ENCODE measurements at regions not wholly inside any gene's neighbourhood (a gene's known extent, or its start where the extent isn't known, plus 50 kb on each side); places are given as distances from the start of the nearest gene placed in this dataset.

GRCh38 chr6:168826078-168826390 lies 385.1 kb downstream of the SMOC2 start:
- TF ChIP-seq ZNF384 (IDR thresholded peaks at IDR 0.05): no peak
- TF ChIP-seq BHLHE40 (IDR thresholded peaks at IDR 0.05; ENCODE audit: borderline replicate concordance): no peak
- TF ChIP-seq FOXA1 (IDR thresholded peaks at IDR 0.05): no peak
- TF ChIP-seq FOXM1 (IDR thresholded peaks at IDR 0.05; ENCODE audit: borderline replicate concordance): no peak
- no peak for TF ChIP-seq NFRKB (IDR thresholded peaks at IDR 0.05)
- CTCF ChIA-PET: no interaction called here
- DNase-seq (ENCODE audit: extremely low spot score): no peak
- POLR2A ChIA-PET: no interaction called here

GRCh38 chr6:168825226-168826077 lies 384.5 kb downstream of the SMOC2 start:
- ChIA-PET POLR2A (no interaction called here), CTCF (no interaction called here)
- TF ChIP-seq, protein P1, sequence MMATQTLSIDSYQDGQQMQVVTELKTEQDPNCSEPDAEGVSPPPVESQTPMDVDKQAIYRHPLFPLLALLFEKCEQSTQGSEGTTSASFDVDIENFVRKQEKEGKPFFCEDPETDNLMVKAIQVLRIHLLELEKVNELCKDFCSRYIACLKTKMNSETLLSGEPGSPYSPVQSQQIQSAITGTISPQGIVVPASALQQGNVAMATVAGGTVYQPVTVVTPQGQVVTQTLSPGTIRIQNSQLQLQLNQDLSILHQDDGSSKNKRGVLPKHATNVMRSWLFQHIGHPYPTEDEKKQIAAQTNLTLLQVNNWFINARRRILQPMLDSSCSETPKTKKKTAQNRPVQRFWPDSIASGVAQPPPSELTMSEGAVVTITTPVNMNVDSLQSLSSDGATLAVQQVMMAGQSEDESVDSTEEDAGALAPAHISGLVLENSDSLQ (IDR thresholded peaks at IDR 0.05): no peak
- TF ChIP-seq NFRKB (IDR thresholded peaks at IDR 0.05) (no peak), FOXA1 (IDR thresholded peaks at IDR 0.05) (no peak), SP1 (IDR thresholded peaks at IDR 0.05) (no peak), SUZ12 (IDR thresholded peaks at IDR 0.05) (no peak), L3MBTL2 (conservative IDR thresholded peaks at IDR 0.05) (no peak), CTBP1 (IDR thresholded peaks at IDR 0.05; ENCODE audit: borderline replicate concordance) (no peak), FOXM1 (IDR thresholded peaks at IDR 0.05; ENCODE audit: borderline replicate concordance) (no peak), TARDBP (IDR thresholded peaks at IDR 0.05) (no peak), BHLHE40 (IDR thresholded peaks at IDR 0.05; ENCODE audit: borderline replicate concordance) (no peak), LEF1 (IDR thresholded peaks at IDR 0.05; ENCODE audit: borderline replicate concordance) (no peak), FOXK2 (IDR thresholded peaks at IDR 0.05) (no peak)

DNA sequence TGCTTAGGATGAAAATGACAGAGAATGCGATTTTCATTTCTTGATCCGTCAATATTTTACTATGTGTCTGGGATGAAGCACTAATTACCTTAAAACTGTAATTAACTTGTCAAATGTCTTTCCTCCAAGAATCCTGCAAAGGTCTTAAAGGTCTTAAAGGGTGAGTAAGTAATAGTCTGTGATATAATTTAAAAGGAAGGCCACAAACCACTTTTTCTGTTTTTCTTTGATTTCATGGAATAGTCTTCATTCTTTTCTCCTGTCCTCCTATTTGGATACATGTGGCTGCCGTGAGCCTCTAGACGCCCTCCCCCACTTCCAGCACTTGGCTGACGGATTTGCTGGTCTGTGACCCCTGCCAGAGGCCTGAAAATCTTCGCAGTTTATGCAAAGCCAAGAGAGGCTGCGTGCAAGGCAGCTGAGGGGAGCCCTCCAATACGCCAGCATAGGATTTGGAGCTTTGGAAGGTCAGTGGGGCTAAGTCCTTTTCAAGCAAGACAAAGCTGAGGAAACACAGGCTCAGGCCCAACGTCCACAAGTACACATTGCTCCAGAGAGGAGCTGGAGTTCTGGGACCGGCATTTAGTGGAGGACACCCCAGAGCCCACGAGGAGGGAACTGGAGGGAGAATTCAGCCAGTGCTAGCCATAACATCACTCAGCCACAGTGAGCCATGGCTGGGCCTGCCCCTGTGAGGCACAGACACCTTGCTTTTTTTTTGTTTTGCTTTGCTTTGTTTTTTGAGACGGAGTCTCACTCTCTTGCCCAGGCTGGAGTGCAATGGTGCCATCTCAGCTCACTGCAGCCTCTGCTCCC lies 382.6 kb downstream of the SMOC2 start:
- POLR2A ChIA-PET: no interaction called here
- no peak for DNase-seq (ENCODE audit: extremely low spot score)
- TF ChIP-seq HDGF (IDR thresholded peaks at IDR 0.05; ENCODE audit: borderline replicate concordance) (no peak), TARDBP (IDR thresholded peaks at IDR 0.05) (no peak), LEF1 (IDR thresholded peaks at IDR 0.05; ENCODE audit: borderline replicate concordance) (no peak)
- TF ChIP-seq, protein P1 (IDR thresholded peaks at IDR 0.05): no peak
- CTCF ChIA-PET: no interaction called here

More at GRCh38 chr6:168825226-168826077, 384.5 kb downstream of the SMOC2 start:
- no peak for DNase-seq (ENCODE audit: extremely low spot score)

DNA sequence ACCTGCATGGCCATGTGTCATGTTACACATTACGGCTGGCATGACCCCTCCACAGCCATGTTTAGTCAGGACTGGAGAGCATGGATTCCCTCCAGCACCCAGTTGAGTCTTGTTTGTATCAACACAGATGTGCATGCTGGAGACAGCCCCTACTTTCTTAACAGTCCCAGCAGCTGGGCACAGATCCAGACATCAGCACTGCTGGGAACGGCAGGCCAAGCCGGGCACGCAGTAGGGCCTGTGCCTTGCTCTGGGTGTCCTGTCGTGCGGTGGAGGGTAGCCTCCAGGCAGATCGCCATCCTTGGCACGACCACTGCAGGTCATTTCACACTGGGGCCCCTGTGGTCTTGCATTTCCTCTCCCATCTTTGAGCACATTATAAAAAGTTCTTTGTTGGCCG lies 381.4 kb downstream of the SMOC2 start:
- ChIA-PET CTCF (no interaction called here), POLR2A (no interaction called here)
- TF ChIP-seq HDGF (IDR thresholded peaks at IDR 0.05; ENCODE audit: borderline replicate concordance): no peak
- TF ChIP-seq CTBP1 (IDR thresholded peaks at IDR 0.05; ENCODE audit: borderline replicate concordance): no peak
- no peak for TF ChIP-seq SUZ12 (IDR thresholded peaks at IDR 0.05)
- no peak for TF ChIP-seq SP1 (IDR thresholded peaks at IDR 0.05)
- TF ChIP-seq LEF1 (IDR thresholded peaks at IDR 0.05; ENCODE audit: borderline replicate concordance): no peak
- TF ChIP-seq NFRKB (IDR thresholded peaks at IDR 0.05): no peak
- no peak for DNase-seq (ENCODE audit: extremely low spot score)

DNA sequence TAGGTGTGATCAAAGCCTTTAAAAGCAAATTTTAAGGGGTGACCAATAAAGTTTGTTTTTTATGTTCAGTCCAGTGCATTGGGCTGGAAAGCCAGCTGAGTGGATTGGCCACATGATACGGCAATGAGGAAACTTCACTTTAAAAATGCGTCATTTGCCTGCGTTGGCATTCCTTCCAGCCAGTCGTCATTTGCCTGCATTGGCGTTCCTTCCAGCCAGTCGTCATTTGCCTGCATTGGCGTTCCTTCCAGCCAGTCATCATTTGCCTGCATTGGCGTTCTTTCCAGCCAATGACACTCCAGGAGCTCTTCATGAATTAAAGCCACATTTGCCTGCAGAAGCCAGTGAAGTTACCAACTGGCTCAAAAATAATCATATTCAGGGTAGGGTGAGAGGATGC lies 378.6 kb downstream of the SMOC2 start:
- CTCF ChIA-PET: no interaction called here
- no peak for DNase-seq (ENCODE audit: extremely low spot score)
- TF ChIP-seq FOXA1 (IDR thresholded peaks at IDR 0.05): no peak
- TF ChIP-seq HDGF (IDR thresholded peaks at IDR 0.05; ENCODE audit: borderline replicate concordance): no peak
- TF ChIP-seq ELF4 (IDR thresholded peaks at IDR 0.05): no peak
- no peak for TF ChIP-seq SUZ12 (IDR thresholded peaks at IDR 0.05)
- no peak for TF ChIP-seq ZNF384 (IDR thresholded peaks at IDR 0.05)
- no peak for TF ChIP-seq LEF1 (IDR thresholded peaks at IDR 0.05; ENCODE audit: borderline replicate concordance)
- TF ChIP-seq CTBP1 (IDR thresholded peaks at IDR 0.05; ENCODE audit: borderline replicate concordance): no peak
- no peak for TF ChIP-seq FOXK2 (IDR thresholded peaks at IDR 0.05)
- TF ChIP-seq FOXM1 (IDR thresholded peaks at IDR 0.05; ENCODE audit: borderline replicate concordance): no peak
- no peak for TF ChIP-seq BHLHE40 (IDR thresholded peaks at IDR 0.05; ENCODE audit: borderline replicate concordance)
- TF ChIP-seq TARDBP (IDR thresholded peaks at IDR 0.05): no peak
- no peak for TF ChIP-seq ARNT (IDR thresholded peaks at IDR 0.05)
- no peak for TF ChIP-seq L3MBTL2 (conservative IDR thresholded peaks at IDR 0.05)
- TF ChIP-seq, protein P1 (IDR thresholded peaks at IDR 0.05): no peak
- no peak for TF ChIP-seq NFRKB (IDR thresholded peaks at IDR 0.05)
- POLR2A ChIA-PET: no interaction called here

GRCh38 chr6:168817558-168818159 lies 376.7 kb downstream of the SMOC2 start:
- ChIA-PET CTCF (no interaction called here), POLR2A (no interaction called here)
- DNase-seq (ENCODE audit: extremely low spot score): no peak
- TF ChIP-seq FOXK2 (IDR thresholded peaks at IDR 0.05) (no peak), SUZ12 (IDR thresholded peaks at IDR 0.05) (no peak), LEF1 (IDR thresholded peaks at IDR 0.05; ENCODE audit: borderline replicate concordance) (no peak), ZNF384 (IDR thresholded peaks at IDR 0.05) (no peak), ELF4 (IDR thresholded peaks at IDR 0.05) (no peak), SP1 (IDR thresholded peaks at IDR 0.05) (no peak), L3MBTL2 (conservative IDR thresholded peaks at IDR 0.05) (no peak), FOXM1 (IDR thresholded peaks at IDR 0.05; ENCODE audit: borderline replicate concordance) (no peak), TARDBP (IDR thresholded peaks at IDR 0.05) (no peak)
